Endothelial cell of umbilical vein (primary cell): ENCODE measurements at regions not wholly inside any gene's neighbourhood (a gene's known extent, or its start where the extent isn't known, plus 50 kb on each side); places are given as distances from the start of the nearest gene placed in this dataset.

ENCODE experiments used
- BruUV-seq: library from RNA; stranded (reverse); fragments of 400-500 nt; replicated peaks from 2 replicates; lab custom pipeline; 2021; lab: Mats Ljungman, UMichigan
- CTCF ChIA-PET: fragments of 300-600, 350-600 bp; sonication (Branson Sonifier 250); formaldehyde crosslinking; loops from one replicate; lab custom pipeline; 2021; ENCODE audit warnings: antibody characterized with exemption, inconsistent platforms; lab: Charles Lee
- POLR2A ChIA-PET: fragments of 300-600, 350-600 bp; sonication (Branson Sonifier 250); formaldehyde crosslinking; loops from one replicate; lab custom pipeline; 2021; ENCODE audit warnings: antibody characterized with exemption, inconsistent platforms; lab: Charles Lee
- DNase-seq: peaks from one replicate; pipeline ENCODE4 v3.0.0-alpha.2; 2011; ENCODE audit warnings: low read depth, low spot score
- FAIRE-seq: peaks from 2 replicates; lab custom pipeline; 2011; peaks lifted over from hg19 to GRCh38; lab: Jason Lieb, UNC
- H2AFZ ChIP-seq: 2 replicates; pipeline ENCODE4 v1.6.0; 2012; ENCODE audit warnings: low read depth, low read length, control low read depth, inconsistent platforms
- H3K27ac ChIP-seq: 2 replicates; pipeline ENCODE4 v1.5.1; 2011; ENCODE audit warnings: low read depth, mild to moderate bottlenecking, control low read depth, low read length, moderate library complexity; ENCODE audit not compliant: insufficient read depth
- H3K27me3 ChIP-seq, 2 experiments: 2 replicates each; pipeline versions ENCODE4 v1.6.0 to v1.6.1; 2011; ENCODE audit warnings: low read length in 2 of 2, mixed read lengths in 1 of 2; ENCODE audit not compliant: control insufficient read depth in 2 of 2, insufficient read depth in 2 of 2
- H3K36me3 ChIP-seq, 2 experiments: 2 replicates in 1 of 2; 3 replicates in 1 of 2; pipeline ENCODE4 v1.5.1; 2011; ENCODE audit warnings: low read length in 2 of 2, mild to moderate bottlenecking in 1 of 2, moderate library complexity in 1 of 2; ENCODE audit not compliant: control insufficient read depth in 2 of 2, insufficient read depth in 2 of 2; ENCODE audit errors: extremely low read depth in 1 of 2
- H3K4me1 ChIP-seq: 3 replicates; pipeline ENCODE4 v1.5.1; 2011; ENCODE audit warnings: mild to moderate bottlenecking, low read length; ENCODE audit not compliant: control insufficient read depth, insufficient read depth; ENCODE audit errors: extremely low read depth
- H3K4me2 ChIP-seq: 2 replicates; pipeline ENCODE4 v1.6.1; 2011; ENCODE audit warnings: low read length, control low read depth, mixed read lengths; ENCODE audit not compliant: insufficient read depth
- H3K4me3 ChIP-seq, 3 experiments: fragments of 200-600 bp in 1 of 3; sonication (generic), shearing (Covaris generic) in 1 of 3; replicated peaks in 1 of 3; 2 replicates each; pipeline ENCODE4 v1.5.1; 2011 to 2016; ENCODE audit warnings: control low read depth in 3 of 3, low read length in 3 of 3, mild to moderate bottlenecking in 2 of 3, inconsistent platforms in 1 of 3, low read depth in 1 of 3, moderate library complexity in 1 of 3; ENCODE audit not compliant: insufficient read depth in 1 of 3
- H3K79me2 ChIP-seq: 2 replicates; pipeline ENCODE4 v1.6.0; 2012; ENCODE audit warnings: low read length, inconsistent platforms; ENCODE audit not compliant: control insufficient read depth, insufficient read depth
- H3K9ac ChIP-seq: replicated peaks from 2 replicates; pipeline ENCODE3; 2011; ENCODE audit warnings: low read length, control low read depth; ENCODE audit not compliant: insufficient read depth; ENCODE audit errors: extremely low read depth
- H3K9me1 ChIP-seq: replicated peaks from 3 replicates; pipeline ENCODE4 v1.6.0; 2011; ENCODE audit warnings: mild to moderate bottlenecking, low read length; ENCODE audit not compliant: control insufficient read depth, insufficient read depth; ENCODE audit errors: extremely low read depth
- H3K9me3 ChIP-seq: replicated peaks from 2 replicates; pipeline ENCODE4 v1.5.1; 2012; ENCODE audit warnings: low read length, inconsistent platforms; ENCODE audit not compliant: control insufficient read depth, insufficient read depth
- H4K20me1 ChIP-seq: replicated peaks from 2 replicates; pipeline ENCODE3; 2011; ENCODE audit warnings: mild to moderate bottlenecking, low read length; ENCODE audit not compliant: control insufficient read depth, insufficient read depth; ENCODE audit errors: extremely low read depth
- CTCF ChIP-seq, 2 donors: IDR thresholded peaks; 1 replicate in 1 of 2; 2 replicates in 1 of 2; pipeline ENCODE4 v1.5.1; 2011; ENCODE audit warnings: low read length in 2 of 2, mild to moderate bottlenecking in 2 of 2, moderate library complexity in 2 of 2, control low read depth in 1 of 2, inconsistent platforms in 1 of 2, low read depth in 1 of 2; ENCODE audit not compliant: insufficient read depth in 1 of 2; ENCODE audit errors: extremely low read depth in 1 of 2
- EZH2 ChIP-seq: IDR thresholded peaks from 2 replicates; pipeline ENCODE4 v1.6.1; 2012; ENCODE audit warnings: borderline replicate concordance, low read depth, mild to moderate bottlenecking, moderate library complexity, low read length, inconsistent platforms; ENCODE audit not compliant: severe bottlenecking
- FOS ChIP-seq: IDR thresholded peaks from 2 replicates; pipeline ENCODE4 v1.6.1; 2011; ENCODE audit warnings: mild to moderate bottlenecking, low read length, moderate library complexity, borderline replicate concordance; ENCODE audit not compliant: insufficient read depth
- GATA2 ChIP-seq: IDR thresholded peaks from 2 replicates; pipeline ENCODE4 v1.7.0; 2011; ENCODE audit warnings: low read depth, mild to moderate bottlenecking, moderate library complexity, mixed read lengths, low read length; ENCODE audit not compliant: insufficient read length, insufficient read depth
- JUN ChIP-seq: IDR thresholded peaks from 2 replicates; pipeline ENCODE4 v1.6.1; 2011; ENCODE audit warnings: borderline replicate concordance, low read depth; ENCODE audit not compliant: insufficient read length, insufficient read depth
- MAX ChIP-seq: IDR thresholded peaks from 2 replicates; pipeline ENCODE4 v1.6.1; 2011; ENCODE audit not compliant: insufficient read depth, insufficient read length
- MYC ChIP-seq: IDR thresholded peaks from one replicate; pipeline ENCODE4 v1.6.1; 2011; ENCODE audit warnings: mild to moderate bottlenecking, low read depth, low read length
- POLR2A ChIP-seq: IDR thresholded peaks from 2 replicates; pipeline ENCODE4 v1.6.1; 2012; ENCODE audit warnings: low read depth, mild to moderate bottlenecking, control low read depth, low read length
- POLR2AphosphoS5 ChIP-seq: IDR thresholded peaks from 2 replicates; pipeline ENCODE4 v1.6.1; 2012; ENCODE audit warnings: low read depth, mild to moderate bottlenecking, control low read depth, low read length, moderate library complexity; ENCODE audit not compliant: insufficient read depth
- dilution Hi-C: fragments of 300-500 bp; cut with MboI; formaldehyde crosslinking; loops from one replicate; pipeline ENCODE4 v1.15.0; 2019; ENCODE audit warnings: low sequenced_read_pairs; ENCODE audit not compliant: extremely low pct_ligation_motif_present
- intact Hi-C: fragments of 100-400 bp; cut with micrococcal nuclease; formaldehyde crosslinking; loops from one replicate; pipeline ENCODE4 v1.10.0; 2022

GRCh38 chr20:6919792-6920468 lies 152.4 kb downstream of the BMP2 start:
- ChIA-PET CTCF (interaction anchor here (0.7 to 1.6 kb wide), 2 partner anchors 9 to 20 kb away, joined by 3 read pairs; no protein-coding TSS in a partner anchor), POLR2A (no interaction called here)
- no peak overlapping the region for H3K27ac ChIP-seq
- no peak for FAIRE-seq
- H3K36me3 ChIP-seq: no peaks in the 10 kb centered on the region
- DNase-seq: no peak
- no peaks in the 10 kb centered on the region for H3K27me3 ChIP-seq
- TF ChIP-seq POLR2AphosphoS5 (no peak), EZH2 (no peak), MYC (no peak), FOS (no peak), JUN (no peak), GATA2 (no peak), POLR2A (no peak), MAX (no peak), CTCF (IDR thresholded peaks at IDR 0.05; ENCODE audit: extremely low read depth in 1 of 2, insufficient read depth in 1 of 2, low read depth in 1 of 2, low read length in 2 of 2) (no peak)
- no peaks in the 10 kb centered on the region for H3K79me2 ChIP-seq
- BruUV-seq: no TSS peak
- no peak overlapping the region for H3K9ac ChIP-seq
- intact Hi-C loops: no loop called here
- no peak overlapping the region for H3K4me3 ChIP-seq
- dilution Hi-C loops: no loop called here
- H2AFZ ChIP-seq: no peak overlapping the region
- H3K9me1 ChIP-seq: no peaks in the 10 kb centered on the region
- no peaks in the 10 kb centered on the region for H4K20me1 ChIP-seq
- no peaks in the 10 kb centered on the region for H3K4me1 ChIP-seq
- no peaks in the 10 kb centered on the region for H3K9me3 ChIP-seq
- no peak overlapping the region for H3K4me2 ChIP-seq
